GM23338 (cell line): ENCODE measurements at regions not wholly inside any gene's neighbourhood (a gene's known extent, or its start where the extent isn't known, plus 50 kb on each side); places are given as distances from the start of the nearest gene placed in this dataset.

ENCODE experiments used
- ATAC-seq: fragments of 200-7000 bp; cut with Tn5 transposase; 3 replicates; pipeline ENCODE4 v1.9.1; 2020
- DNase-seq: peaks from one replicate; pipeline ENCODE4 v3.0.0-alpha.2; 2015; ENCODE audit warnings: low spot score
- H2AFZ ChIP-seq: fragments of 200-600 bp; sonication (generic); 2 replicates; pipeline ENCODE4 v1.8.0; 2016; ENCODE audit warnings: antibody characterized with exemption, mild to moderate bottlenecking, moderate library complexity
- H3F3A ChIP-seq: fragments of 200-600 bp; sonication (generic); replicated peaks from 2 replicates; pipeline ENCODE4 v1.8.0; 2017; ENCODE audit warnings: antibody characterized with exemption, mixed run types, low read depth
- H3K27ac ChIP-seq: fragments of 200-600 bp; sonication (generic); 2 replicates; pipeline ENCODE4 v1.6.1; 2016; ENCODE audit warnings: low read depth
- H3K27me3 ChIP-seq: fragments of 200-600 bp; sonication (generic); 2 replicates; pipeline ENCODE4 v1.8.0; 2016; ENCODE audit warnings: mild to moderate bottlenecking, mixed run types, moderate library complexity; ENCODE audit not compliant: insufficient read depth
- H3K36me3 ChIP-seq: fragments of 200-600 bp; sonication (generic); 2 replicates; pipeline ENCODE4 v1.8.0; 2016; ENCODE audit warnings: mild to moderate bottlenecking; ENCODE audit not compliant: insufficient read depth
- H3K4me1 ChIP-seq: fragments of 200-600 bp; sonication (generic); 2 replicates; pipeline ENCODE4 v1.8.0; 2016; ENCODE audit warnings: mild to moderate bottlenecking, moderate library complexity; ENCODE audit not compliant: insufficient read depth
- H3K4me2 ChIP-seq: fragments of 200-600 bp; sonication (generic); 2 replicates; pipeline ENCODE4 v1.7.1; 2017; ENCODE audit warnings: mixed run types
- H3K4me3 ChIP-seq: fragments of 200-600 bp; sonication (generic); 2 replicates; pipeline ENCODE4 v1.6.1; 2016; ENCODE audit warnings: mixed run types
- H3K79me2 ChIP-seq: fragments of 200-600 bp; sonication (generic); replicated peaks from 2 replicates; pipeline ENCODE4 v1.8.0; 2017; ENCODE audit warnings: mild to moderate bottlenecking; ENCODE audit not compliant: insufficient read depth
- H3K9me2 ChIP-seq: fragments of 200-600 bp; sonication (generic); 2 replicates; pipeline ENCODE4 v1.8.0; 2017; ENCODE audit not compliant: insufficient read depth
- H4K20me1 ChIP-seq: fragments of 200-600 bp; sonication (generic); replicated peaks from 2 replicates; pipeline ENCODE4 v1.8.0; 2017; ENCODE audit warnings: mild to moderate bottlenecking; ENCODE audit not compliant: insufficient read depth
- H3K27ac Mint-ChIP-seq: 2 replicates; pipeline ENCODE4 v1.8.0; 2020; ENCODE audit warnings: inconsistent platforms, mild to moderate bottlenecking, moderate library complexity, mixed read lengths
- H3K27me3 Mint-ChIP-seq: 3 replicates; pipeline ENCODE4 v1.8.0; 2022; ENCODE audit warnings: low read depth, mild to moderate bottlenecking, moderate library complexity, mixed read lengths, inconsistent platforms; ENCODE audit not compliant: insufficient read depth, poor library complexity
- H3K36me3 Mint-ChIP-seq: 3 replicates; pipeline ENCODE4 v1.8.0; 2021; ENCODE audit warnings: low read depth, mild to moderate bottlenecking, inconsistent platforms, moderate library complexity, mixed read lengths
- H3K4me1 Mint-ChIP-seq: 3 replicates; pipeline ENCODE4 v1.8.0; 2020; ENCODE audit warnings: mild to moderate bottlenecking, inconsistent platforms, mixed read lengths
- H3K4me3 Mint-ChIP-seq: 3 replicates; pipeline ENCODE4 v1.8.0; 2021; ENCODE audit warnings: moderate library complexity, mild to moderate bottlenecking, inconsistent platforms, mixed read lengths
- H3K9me3 Mint-ChIP-seq: 3 replicates; pipeline ENCODE4 v1.8.0; 2020; ENCODE audit warnings: moderate library complexity, mild to moderate bottlenecking, inconsistent platforms, mixed read lengths
- CREB1 ChIP-seq: fragments of 250-450 bp; sonication (Bioruptor Pico); IDR thresholded peaks from 2 replicates; pipeline ENCODE4 v1.5.0; 2020; ENCODE audit warnings: low read depth, mild to moderate bottlenecking, moderate library complexity
- CTCF ChIP-seq, 2 experiments: fragments of 200-600 bp in 1 of 2; sonication (generic) in 1 of 2; conservative IDR thresholded peaks; 2 replicates each; pipeline versions ENCODE4 v1.5.1 to v1.6.1; 2016 to 2017; ENCODE audit warnings: antibody characterized with exemption in 2 of 2, low read depth in 2 of 2, mild to moderate bottlenecking in 2 of 2, moderate library complexity in 1 of 2
- ETS1 ChIP-seq: IDR thresholded peaks from 2 replicates; pipeline ENCODE4 v1.6.1; 2016; ENCODE audit warnings: antibody characterized with exemption
- EZH2 ChIP-seq: fragments of 200-600 bp; sonication (generic); IDR thresholded peaks from one replicate; pipeline ENCODE4 v1.8.0; 2017; ENCODE audit warnings: antibody characterized with exemption, mild to moderate bottlenecking, low read depth; ENCODE audit not compliant: unreplicated experiment
- EZH2phosphoT487 ChIP-seq: fragments of 200-600 bp; sonication (generic); IDR thresholded peaks from one replicate; pipeline ENCODE4 v1.8.1; 2018; ENCODE audit warnings: antibody characterized with exemption; ENCODE audit not compliant: unreplicated experiment
- JUNB ChIP-seq: IDR thresholded peaks from one replicate; pipeline ENCODE4 v1.6.1; 2016; ENCODE audit warnings: antibody characterized with exemption; ENCODE audit not compliant: unreplicated experiment
- NANOG ChIP-seq: IDR thresholded peaks from 2 replicates; pipeline ENCODE4 v1.6.1; 2016; ENCODE audit warnings: antibody characterized with exemption, borderline replicate concordance
- REST ChIP-seq: IDR thresholded peaks from one replicate; pipeline ENCODE4 v1.6.1; 2018; ENCODE audit warnings: antibody characterized with exemption; ENCODE audit not compliant: unreplicated experiment
- STAT1 ChIP-seq: IDR thresholded peaks from one replicate; pipeline ENCODE4 v1.6.1; 2016; ENCODE audit warnings: antibody characterized with exemption; ENCODE audit not compliant: unreplicated experiment
- ZNF114 ChIP-seq: fragments of 250-450 bp; sonication (Bioruptor Pico); IDR thresholded peaks from 2 replicates; pipeline ENCODE4 v1.5.0; 2020; ENCODE audit warnings: mild to moderate bottlenecking, moderate library complexity
- TF ChIP-seq, protein P1 (sequence below): fragments of 250-450 bp; sonication (Bioruptor Pico); IDR thresholded peaks from 2 replicates; pipeline ENCODE4 v1.5.0; 2020; ENCODE audit warnings: mild to moderate bottlenecking, moderate library complexity

DNA sequence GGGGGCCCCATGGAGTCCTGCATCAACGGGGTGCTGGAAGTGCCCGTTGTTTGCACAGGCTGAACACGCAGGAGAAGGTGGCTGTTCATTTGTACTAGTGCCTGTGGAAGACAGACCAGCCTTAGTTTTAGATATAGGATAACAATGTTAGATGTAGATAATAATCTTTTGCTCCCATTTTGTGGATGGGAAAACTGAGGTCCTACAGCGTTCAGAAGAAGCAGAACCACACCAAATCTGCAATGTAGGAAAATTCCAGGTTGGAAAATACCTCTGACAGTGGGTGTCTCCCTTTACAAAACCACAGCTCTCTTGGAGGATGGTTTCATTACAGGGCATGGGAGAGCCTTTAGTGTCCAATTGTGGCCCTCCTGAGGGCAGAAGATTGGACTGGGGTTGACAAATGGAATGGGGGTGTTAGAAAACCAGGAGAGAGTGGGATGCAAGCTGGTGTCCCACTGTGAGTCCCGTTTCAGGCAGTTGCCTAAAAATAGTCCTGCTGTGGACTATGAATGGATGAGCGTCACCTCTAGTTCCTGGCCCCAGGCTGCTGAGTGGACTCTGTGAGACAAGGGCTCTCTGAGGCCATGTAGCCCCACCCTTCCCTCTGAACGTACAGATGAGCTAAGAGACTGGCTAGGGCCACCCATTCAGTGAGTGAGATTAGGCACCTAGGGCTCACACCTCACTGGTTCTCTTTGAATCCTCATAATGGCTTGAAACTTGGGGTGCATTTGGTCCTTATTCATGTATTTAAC lies 508.8 kb downstream of the MN1 start (continued):
- no peak for TF ChIP-seq STAT1
- TF ChIP-seq REST = no peak

- H3K9me3 Mint-ChIP-seq = no peaks in the 10 kb centered on the region
- H3K36me3 ChIP-seq = no peaks in the 10 kb centered on the region
- no peaks in the 10 kb centered on the region for H4K20me1 ChIP-seq
- no peak overlapping the region for H3K27ac ChIP-seq
- 0 out of 2 replicates have a peak overlapping the region, but pooled peaks have one; percentile 72 for H2AFZ ChIP-seq
- H3K4me2 ChIP-seq = no peak overlapping the region
- peaks cover 31% of the 10 kb centered on the region for H3K4me1 ChIP-seq
- DNase-seq = no peak
- TF ChIP-seq JUNB (no peak), ETS1 (no peak), CREB1 (CRISPR knock-in tag) (no peak), EZH2phosphoT487 (no peak), CTCF (conservative IDR thresholded peaks at IDR 0.05; ENCODE audit: low read depth in 2 of 2) (no peak), ZNF114 (CRISPR knock-in tag) (no peak), EZH2 (no peak), NANOG (no peak)
- TF ChIP-seq, protein P1, sequence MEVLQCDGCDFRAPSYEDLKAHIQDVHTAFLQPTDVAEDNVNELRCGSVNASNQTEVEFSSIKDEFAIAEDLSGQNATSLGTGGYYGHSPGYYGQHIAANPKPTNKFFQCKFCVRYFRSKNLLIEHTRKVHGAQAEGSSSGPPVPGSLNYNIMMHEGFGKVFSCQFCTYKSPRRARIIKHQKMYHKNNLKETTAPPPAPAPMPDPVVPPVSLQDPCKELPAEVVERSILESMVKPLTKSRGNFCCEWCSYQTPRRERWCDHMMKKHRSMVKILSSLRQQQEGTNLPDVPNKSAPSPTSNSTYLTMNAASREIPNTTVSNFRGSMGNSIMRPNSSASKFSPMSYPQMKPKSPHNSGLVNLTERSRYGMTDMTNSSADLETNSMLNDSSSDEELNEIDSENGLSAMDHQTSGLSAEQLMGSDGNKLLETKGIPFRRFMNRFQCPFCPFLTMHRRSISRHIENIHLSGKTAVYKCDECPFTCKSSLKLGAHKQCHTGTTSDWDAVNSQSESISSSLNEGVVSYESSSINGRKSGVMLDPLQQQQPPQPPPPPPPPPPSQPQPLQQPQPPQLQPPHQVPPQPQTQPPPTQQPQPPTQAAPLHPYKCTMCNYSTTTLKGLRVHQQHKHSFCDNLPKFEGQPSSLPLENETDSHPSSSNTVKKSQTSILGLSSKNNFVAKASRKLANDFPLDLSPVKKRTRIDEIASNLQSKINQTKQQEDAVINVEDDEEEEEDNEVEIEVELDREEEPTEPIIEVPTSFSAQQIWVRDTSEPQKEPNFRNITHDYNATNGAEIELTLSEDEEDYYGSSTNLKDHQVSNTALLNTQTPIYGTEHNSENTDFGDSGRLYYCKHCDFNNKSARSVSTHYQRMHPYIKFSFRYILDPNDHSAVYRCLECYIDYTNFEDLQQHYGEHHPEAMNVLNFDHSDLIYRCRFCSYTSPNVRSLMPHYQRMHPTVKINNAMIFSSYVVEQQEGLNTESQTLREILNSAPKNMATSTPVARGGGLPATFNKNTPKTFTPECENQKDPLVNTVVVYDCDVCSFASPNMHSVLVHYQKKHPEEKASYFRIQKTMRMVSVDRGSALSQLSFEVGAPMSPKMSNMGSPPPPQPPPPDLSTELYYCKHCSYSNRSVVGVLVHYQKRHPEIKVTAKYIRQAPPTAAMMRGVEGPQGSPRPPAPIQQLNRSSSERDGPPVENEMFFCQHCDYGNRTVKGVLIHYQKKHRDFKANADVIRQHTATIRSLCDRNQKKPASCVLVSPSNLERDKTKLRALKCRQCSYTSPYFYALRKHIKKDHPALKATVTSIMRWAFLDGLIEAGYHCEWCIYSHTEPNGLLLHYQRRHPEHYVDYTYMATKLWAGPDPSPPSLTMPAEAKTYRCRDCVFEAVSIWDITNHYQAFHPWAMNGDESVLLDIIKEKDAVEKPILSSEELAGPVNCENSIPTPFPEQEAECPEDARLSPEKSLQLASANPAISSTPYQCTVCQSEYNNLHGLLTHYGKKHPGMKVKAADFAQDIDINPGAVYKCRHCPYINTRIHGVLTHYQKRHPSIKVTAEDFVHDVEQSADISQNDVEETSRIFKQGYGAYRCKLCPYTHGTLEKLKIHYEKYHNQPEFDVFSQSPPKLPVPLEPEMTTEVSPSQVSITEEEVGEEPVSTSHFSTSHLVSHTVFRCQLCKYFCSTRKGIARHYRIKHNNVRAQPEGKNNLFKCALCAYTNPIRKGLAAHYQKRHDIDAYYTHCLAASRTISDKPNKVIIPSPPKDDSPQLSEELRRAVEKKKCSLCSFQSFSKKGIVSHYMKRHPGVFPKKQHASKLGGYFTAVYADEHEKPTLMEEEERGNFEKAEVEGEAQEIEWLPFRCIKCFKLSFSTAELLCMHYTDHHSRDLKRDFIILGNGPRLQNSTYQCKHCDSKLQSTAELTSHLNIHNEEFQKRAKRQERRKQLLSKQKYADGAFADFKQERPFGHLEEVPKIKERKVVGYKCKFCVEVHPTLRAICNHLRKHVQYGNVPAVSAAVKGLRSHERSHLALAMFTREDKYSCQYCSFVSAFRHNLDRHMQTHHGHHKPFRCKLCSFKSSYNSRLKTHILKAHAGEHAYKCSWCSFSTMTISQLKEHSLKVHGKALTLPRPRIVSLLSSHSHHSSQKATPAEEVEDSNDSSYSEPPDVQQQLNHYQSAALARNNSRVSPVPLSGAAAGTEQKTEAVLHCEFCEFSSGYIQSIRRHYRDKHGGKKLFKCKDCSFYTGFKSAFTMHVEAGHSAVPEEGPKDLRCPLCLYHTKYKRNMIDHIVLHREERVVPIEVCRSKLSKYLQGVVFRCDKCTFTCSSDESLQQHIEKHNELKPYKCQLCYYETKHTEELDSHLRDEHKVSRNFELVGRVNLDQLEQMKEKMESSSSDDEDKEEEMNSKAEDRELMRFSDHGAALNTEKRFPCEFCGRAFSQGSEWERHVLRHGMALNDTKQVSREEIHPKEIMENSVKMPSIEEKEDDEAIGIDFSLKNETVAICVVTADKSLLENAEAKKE = no peak
- no peaks in the 10 kb centered on the region for H3K36me3 Mint-ChIP-seq
- H3K4me1 Mint-ChIP-seq = peaks cover 39% of the 10 kb centered on the region
- peaks cover 18% of the 10 kb centered on the region for H3K27me3 Mint-ChIP-seq
- no peak overlapping the region for H3K27ac Mint-ChIP-seq
- H3K9me2 ChIP-seq = no peaks in the 10 kb centered on the region
- no peak for ATAC-seq
- H3K27me3 ChIP-seq = peaks cover 5% of the 10 kb centered on the region; the same call in 1 of the 2 replicates
- no peak overlapping the region for H3K4me3 ChIP-seq
- H3F3A ChIP-seq = no peaks in the 10 kb centered on the region
- no peaks in the 10 kb centered on the region for H3K79me2 ChIP-seq
- no peak overlapping the region for H3K4me3 Mint-ChIP-seq
These were observed 507.7 kb downstream of the MN1 start for GRCh38 chr22:27293721-27294445.
